ENCODE measurements at regions not wholly inside any gene's neighbourhood (a gene's known extent, or its start where the extent isn't known, plus 50 kb on each side); places are given as distances from the start of the nearest gene placed in this dataset.

GRCh38 chr20:23253524-23253923 is 97.1 kb upstream of the NXT1 start:
- Histone ChIP-seq H2BK120ac (ENCODE audit: low read depth, low read length) (no peak overlapping the region), H2AFZ (ENCODE audit: low read length) (no peak overlapping the region), H3K27ac (replicated peaks; ENCODE audit: low read length) (no peak overlapping the region), H3K36me3 (replicated peaks in 1 of 2; ENCODE audit: control insufficient read depth in 2 of 2, insufficient read depth in 2 of 2, low read length in 2 of 2) (no peaks in the 10 kb centered on the region), H2BK5ac (ENCODE audit: low read length) (no peak overlapping the region), H3K18ac (ENCODE audit: low read length) (no peak overlapping the region), H4K91ac (ENCODE audit: low read depth, low read length, poor library complexity) (no peak overlapping the region), H3K4me3 (ENCODE audit: low read length in 2 of 2) (no peak overlapping the region), H3K14ac (ENCODE audit: low read length) (no peak overlapping the region), H3K4me2 (ENCODE audit: insufficient read depth, low read length, poor library complexity, severe bottlenecking) (no peak overlapping the region), H3K9me3 (replicated peaks in 1 of 2; ENCODE audit: control insufficient read depth in 2 of 2, insufficient read depth in 1 of 2, low read depth in 1 of 2, low read length in 2 of 2) (no peaks in the 10 kb centered on the region), H2BK12ac (ENCODE audit: low read length) (no peak overlapping the region), H2AK5ac (ENCODE audit: low read depth, low read length) (no peak overlapping the region), H2BK15ac (ENCODE audit: low read length) (no peak overlapping the region), H3K4ac (ENCODE audit: low read length) (no peak overlapping the region), H3K79me1 (ENCODE audit: low read depth, low read length) (no peaks in the 10 kb centered on the region), H3K23ac (ENCODE audit: low read depth, low read length, poor library complexity) (no peak overlapping the region), H4K8ac (ENCODE audit: low read depth, low read length) (no peak overlapping the region), H3K9ac (ENCODE audit: low read depth, low read length, poor library complexity) (no peak overlapping the region), H3K4me1 (ENCODE audit: control insufficient read depth in 2 of 2, insufficient read depth in 1 of 2, low read depth in 1 of 2, low read length in 2 of 2) (peaks cover 4 to 23% of the 10 kb centered on the region in 2 donors), H3K27me3 (ENCODE audit: control insufficient read depth in 3 of 3, insufficient read depth in 3 of 3, low read depth in 1 of 3, low read length in 3 of 3) (peaks cover 0 to 6% (median 0%) of the 10 kb centered on the region in 3 experiments)
- no peak for DNase-seq (ENCODE audit: low spot score)
- WGBS, 2 donors (ENCODE audit: extremely low coverage in 2 of 2, insufficient read length in 2 of 2, insufficient replicate concordance in 1 of 2), result no CpG with 5 or more reads among the region's 3 CpGs

GRCh38 chr20:23251779-23252178 is 98.8 kb upstream of the NXT1 start:
- Histone ChIP-seq H3K9me3 (replicated peaks in 1 of 2; ENCODE audit: control insufficient read depth in 2 of 2, insufficient read depth in 1 of 2, low read depth in 1 of 2, low read length in 2 of 2) (no peaks in the 10 kb centered on the region), H3K9ac (ENCODE audit: low read depth, low read length, poor library complexity) (no peak overlapping the region), H4K91ac (ENCODE audit: low read depth, low read length, poor library complexity) (no peak overlapping the region), H4K8ac (ENCODE audit: low read depth, low read length) (no peak overlapping the region), H2BK15ac (ENCODE audit: low read length) (no peak overlapping the region), H3K4me1 (ENCODE audit: control insufficient read depth in 2 of 2, insufficient read depth in 1 of 2, low read depth in 1 of 2, low read length in 2 of 2) (peaks cover 4 to 13% of the 10 kb centered on the region in 2 donors), H3K14ac (ENCODE audit: low read length) (no peak overlapping the region), H3K4me3 (ENCODE audit: low read length in 2 of 2) (no peak overlapping the region), H3K27me3 (ENCODE audit: control insufficient read depth in 3 of 3, insufficient read depth in 3 of 3, low read depth in 1 of 3, low read length in 3 of 3) (peaks cover 0 to 6% (median 0%) of the 10 kb centered on the region in 3 experiments), H3K79me1 (ENCODE audit: low read depth, low read length) (no peaks in the 10 kb centered on the region), H3K18ac (ENCODE audit: low read length) (no peak overlapping the region), H2BK5ac (ENCODE audit: low read length) (no peak overlapping the region), H2BK12ac (ENCODE audit: low read length) (no peak overlapping the region), H3K23ac (ENCODE audit: low read depth, low read length, poor library complexity) (no peak overlapping the region), H3K27ac (replicated peaks; ENCODE audit: low read length) (no peak overlapping the region), H3K4ac (ENCODE audit: low read length) (no peak overlapping the region), H2AFZ (ENCODE audit: low read length) (no peak overlapping the region), H3K4me2 (ENCODE audit: insufficient read depth, low read length, poor library complexity, severe bottlenecking) (no peak overlapping the region), H2BK120ac (ENCODE audit: low read depth, low read length) (no peak overlapping the region), H2AK5ac (ENCODE audit: low read depth, low read length) (no peak overlapping the region), H3K36me3 (replicated peaks in 1 of 2; ENCODE audit: control insufficient read depth in 2 of 2, insufficient read depth in 2 of 2, low read length in 2 of 2) (no peaks in the 10 kb centered on the region)
- no CpG with 5 or more reads among the region's 6 CpGs for WGBS, 2 donors (ENCODE audit: extremely low coverage in 2 of 2, insufficient read length in 2 of 2, insufficient replicate concordance in 1 of 2)
- DNase-seq (ENCODE audit: low spot score), result no peak

- H3K14ac ChIP-seq (ENCODE audit: low read length), result no peak overlapping the region
Observed at GRCh38 chr20:23249541-23249940, 101.0 kb upstream of the NXT1 start.

DNA sequence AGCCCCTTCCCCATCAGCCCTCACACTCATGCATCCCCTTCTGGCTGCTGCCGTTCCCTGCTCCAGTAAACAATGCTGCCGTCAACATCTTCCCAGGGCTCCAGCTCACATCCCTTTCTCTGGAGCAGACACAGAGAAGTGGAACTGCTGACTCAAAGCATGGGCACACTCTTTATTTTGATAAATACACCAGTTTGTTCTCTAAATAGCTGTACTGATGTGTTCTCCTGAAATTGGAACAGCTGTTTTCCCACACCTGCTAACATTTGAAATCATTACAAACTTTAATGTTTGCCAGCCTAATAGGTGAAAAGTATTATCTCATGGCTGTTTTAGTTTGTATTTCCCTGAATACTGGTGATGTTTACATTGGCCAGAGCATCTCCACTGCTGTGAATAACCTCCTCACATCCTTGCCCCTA is 102.1 kb upstream of the NXT1 start:
- H2BK5ac ChIP-seq (ENCODE audit: low read length), result no peak overlapping the region
- no peaks in the 10 kb centered on the region for H3K79me1 ChIP-seq (ENCODE audit: low read depth, low read length)
- no peak overlapping the region for H3K23ac ChIP-seq (ENCODE audit: low read depth, low read length, poor library complexity)
- H2BK120ac ChIP-seq (ENCODE audit: low read depth, low read length), result no peak overlapping the region
- no peak overlapping the region for H2AFZ ChIP-seq (ENCODE audit: low read length)
- peaks cover 0 to 1% of the 10 kb centered on the region in 2 donors for H3K4me1 ChIP-seq (ENCODE audit: control insufficient read depth in 2 of 2, insufficient read depth in 1 of 2, low read depth in 1 of 2, low read length in 2 of 2)
- WGBS, 2 donors (ENCODE audit: extremely low coverage in 2 of 2, insufficient read length in 2 of 2, insufficient replicate concordance in 1 of 2), result no CpG with 5 or more reads among the region's 2 CpGs
- no peak overlapping the region for H2BK12ac ChIP-seq (ENCODE audit: low read length)
- H3K9ac ChIP-seq (ENCODE audit: low read depth, low read length, poor library complexity), result no peak overlapping the region
- no peaks in the 10 kb centered on the region for H3K9me3 ChIP-seq (replicated peaks in 1 of 2; ENCODE audit: control insufficient read depth in 2 of 2, insufficient read depth in 1 of 2, low read depth in 1 of 2, low read length in 2 of 2)
- no peak overlapping the region for H4K91ac ChIP-seq (ENCODE audit: low read depth, low read length, poor library complexity)
- no peak overlapping the region for H3K14ac ChIP-seq (ENCODE audit: low read length)
- no peak overlapping the region for H3K4ac ChIP-seq (ENCODE audit: low read length)
- H3K27me3 ChIP-seq (ENCODE audit: control insufficient read depth in 3 of 3, insufficient read depth in 3 of 3, low read depth in 1 of 3, low read length in 3 of 3), result no peaks in the 10 kb centered on the region
- no peak overlapping the region for H3K27ac ChIP-seq (replicated peaks; ENCODE audit: low read length)
- H3K4me2 ChIP-seq (ENCODE audit: insufficient read depth, low read length, poor library complexity, severe bottlenecking), result no peak overlapping the region
- H2AK5ac ChIP-seq (ENCODE audit: low read depth, low read length), result no peak overlapping the region
- H4K8ac ChIP-seq (ENCODE audit: low read depth, low read length), result no peak overlapping the region
- no peaks in the 10 kb centered on the region for H3K36me3 ChIP-seq (replicated peaks in 1 of 2; ENCODE audit: control insufficient read depth in 2 of 2, insufficient read depth in 2 of 2, low read length in 2 of 2)
- no peak overlapping the region for H3K4me3 ChIP-seq (ENCODE audit: low read length in 2 of 2)
- DNase-seq (ENCODE audit: low spot score), result no peak
- H2BK15ac ChIP-seq (ENCODE audit: low read length), result no peak overlapping the region
- no peak overlapping the region for H3K18ac ChIP-seq (ENCODE audit: low read length)

More at GRCh38 chr20:23249541-23249940, 101.0 kb upstream of the NXT1 start:
- H3K9ac ChIP-seq (ENCODE audit: low read depth, low read length, poor library complexity), result no peak overlapping the region
- no peak for DNase-seq (ENCODE audit: low spot score)
- H2BK120ac ChIP-seq (ENCODE audit: low read depth, low read length), result no peak overlapping the region
- no peaks in the 10 kb centered on the region for H3K27me3 ChIP-seq (ENCODE audit: control insufficient read depth in 3 of 3, insufficient read depth in 3 of 3, low read depth in 1 of 3, low read length in 3 of 3)
- no CpG with 5 or more reads among the region's 4 CpGs for WGBS, 2 donors (ENCODE audit: extremely low coverage in 2 of 2, insufficient read length in 2 of 2, insufficient replicate concordance in 1 of 2)
- no peaks in the 10 kb centered on the region for H3K36me3 ChIP-seq (replicated peaks in 1 of 2; ENCODE audit: control insufficient read depth in 2 of 2, insufficient read depth in 2 of 2, low read length in 2 of 2)
- no peak overlapping the region for H3K4me2 ChIP-seq (ENCODE audit: insufficient read depth, low read length, poor library complexity, severe bottlenecking)
- H3K4me3 ChIP-seq (ENCODE audit: low read length in 2 of 2), result no peak overlapping the region
- no peak overlapping the region for H3K27ac ChIP-seq (replicated peaks; ENCODE audit: low read length)
- no peak overlapping the region for H2AFZ ChIP-seq (ENCODE audit: low read length)
- H3K79me1 ChIP-seq (ENCODE audit: low read depth, low read length), result no peaks in the 10 kb centered on the region
- H4K91ac ChIP-seq (ENCODE audit: low read depth, low read length, poor library complexity), result no peak overlapping the region
- H3K9me3 ChIP-seq (replicated peaks in 1 of 2; ENCODE audit: control insufficient read depth in 2 of 2, insufficient read depth in 1 of 2, low read depth in 1 of 2, low read length in 2 of 2), result no peaks in the 10 kb centered on the region
- no peak overlapping the region for H3K4ac ChIP-seq (ENCODE audit: low read length)
- no peak overlapping the region for H2AK5ac ChIP-seq (ENCODE audit: low read depth, low read length)
- H3K23ac ChIP-seq (ENCODE audit: low read depth, low read length, poor library complexity), result no peak overlapping the region
- peaks cover 0 to 4% of the 10 kb centered on the region in 2 donors for H3K4me1 ChIP-seq (ENCODE audit: control insufficient read depth in 2 of 2, insufficient read depth in 1 of 2, low read depth in 1 of 2, low read length in 2 of 2)
- H3K18ac ChIP-seq (ENCODE audit: low read length), result no peak overlapping the region
- H2BK15ac ChIP-seq (ENCODE audit: low read length), result no peak overlapping the region
- no peak overlapping the region for H2BK12ac ChIP-seq (ENCODE audit: low read length)
- no peak overlapping the region for H4K8ac ChIP-seq (ENCODE audit: low read depth, low read length)
- no peak overlapping the region for H2BK5ac ChIP-seq (ENCODE audit: low read length)

Measured in neuronal stem cell (in vitro differentiated cells).